GM23338 (cell line): ENCODE measurements at regions not wholly inside any gene's neighbourhood (a gene's known extent, or its start where the extent isn't known, plus 50 kb on each side); places are given as distances from the start of the nearest gene placed in this dataset.

Experiments
- EZH2 ChIP-seq: fragments of 200-600 bp; sonication (generic); IDR thresholded peaks from one replicate; pipeline ENCODE4 v1.8.0; 2017; ENCODE audit warnings: antibody characterized with exemption, mild to moderate bottlenecking, low read depth; ENCODE audit not compliant: unreplicated experiment
- EZH2phosphoT487 ChIP-seq: fragments of 200-600 bp; sonication (generic); IDR thresholded peaks from one replicate; pipeline ENCODE4 v1.8.1; 2018; ENCODE audit warnings: antibody characterized with exemption; ENCODE audit not compliant: unreplicated experiment
- JUNB ChIP-seq: IDR thresholded peaks from one replicate; pipeline ENCODE4 v1.6.1; 2016; ENCODE audit warnings: antibody characterized with exemption; ENCODE audit not compliant: unreplicated experiment
- TF ChIP-seq, protein P1 (sequence below): IDR thresholded peaks from 2 replicates; pipeline ENCODE4 v1.6.1; 2016; ENCODE audit warnings: antibody characterized with exemption
- TF ChIP-seq, protein P2 (sequence below): IDR thresholded peaks from one replicate; pipeline ENCODE4 v1.6.1; 2018; ENCODE audit warnings: antibody characterized with exemption; ENCODE audit not compliant: unreplicated experiment
- TF ChIP-seq, protein P3 (sequence below), 2 experiments: fragments of 200-600 bp in 1 of 2; sonication (generic) in 1 of 2; conservative IDR thresholded peaks; 2 replicates each; pipeline versions ENCODE4 v1.5.1 to v1.6.1; 2016 to 2017; ENCODE audit warnings: antibody characterized with exemption in 2 of 2, low read depth in 2 of 2, mild to moderate bottlenecking in 2 of 2, moderate library complexity in 1 of 2

DNA sequence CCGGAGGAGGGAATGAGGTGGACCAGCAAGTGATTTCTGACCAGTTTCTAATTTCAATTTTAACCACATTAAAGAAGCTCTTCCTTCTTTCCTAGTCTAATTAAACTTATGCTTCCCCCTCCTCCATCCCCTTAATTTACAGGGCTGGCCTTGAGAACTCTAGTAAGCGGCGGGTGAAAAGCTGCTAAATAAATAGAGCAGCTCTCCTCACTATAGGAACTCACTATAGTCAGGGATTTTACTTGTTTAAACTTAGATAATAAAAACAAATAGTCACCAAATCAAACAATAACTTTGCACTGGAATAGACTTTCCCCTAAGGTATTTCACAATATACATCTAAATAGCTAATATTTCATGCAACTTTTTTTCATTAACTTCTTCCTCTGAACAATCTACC lies 1838.2 kb upstream of the PRR20A start:
- TF ChIP-seq, protein P1, sequence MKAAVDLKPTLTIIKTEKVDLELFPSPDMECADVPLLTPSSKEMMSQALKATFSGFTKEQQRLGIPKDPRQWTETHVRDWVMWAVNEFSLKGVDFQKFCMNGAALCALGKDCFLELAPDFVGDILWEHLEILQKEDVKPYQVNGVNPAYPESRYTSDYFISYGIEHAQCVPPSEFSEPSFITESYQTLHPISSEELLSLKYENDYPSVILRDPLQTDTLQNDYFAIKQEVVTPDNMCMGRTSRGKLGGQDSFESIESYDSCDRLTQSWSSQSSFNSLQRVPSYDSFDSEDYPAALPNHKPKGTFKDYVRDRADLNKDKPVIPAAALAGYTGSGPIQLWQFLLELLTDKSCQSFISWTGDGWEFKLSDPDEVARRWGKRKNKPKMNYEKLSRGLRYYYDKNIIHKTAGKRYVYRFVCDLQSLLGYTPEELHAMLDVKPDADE, result no peak
- TF ChIP-seq JUNB, result no peak
- TF ChIP-seq, protein P2, sequence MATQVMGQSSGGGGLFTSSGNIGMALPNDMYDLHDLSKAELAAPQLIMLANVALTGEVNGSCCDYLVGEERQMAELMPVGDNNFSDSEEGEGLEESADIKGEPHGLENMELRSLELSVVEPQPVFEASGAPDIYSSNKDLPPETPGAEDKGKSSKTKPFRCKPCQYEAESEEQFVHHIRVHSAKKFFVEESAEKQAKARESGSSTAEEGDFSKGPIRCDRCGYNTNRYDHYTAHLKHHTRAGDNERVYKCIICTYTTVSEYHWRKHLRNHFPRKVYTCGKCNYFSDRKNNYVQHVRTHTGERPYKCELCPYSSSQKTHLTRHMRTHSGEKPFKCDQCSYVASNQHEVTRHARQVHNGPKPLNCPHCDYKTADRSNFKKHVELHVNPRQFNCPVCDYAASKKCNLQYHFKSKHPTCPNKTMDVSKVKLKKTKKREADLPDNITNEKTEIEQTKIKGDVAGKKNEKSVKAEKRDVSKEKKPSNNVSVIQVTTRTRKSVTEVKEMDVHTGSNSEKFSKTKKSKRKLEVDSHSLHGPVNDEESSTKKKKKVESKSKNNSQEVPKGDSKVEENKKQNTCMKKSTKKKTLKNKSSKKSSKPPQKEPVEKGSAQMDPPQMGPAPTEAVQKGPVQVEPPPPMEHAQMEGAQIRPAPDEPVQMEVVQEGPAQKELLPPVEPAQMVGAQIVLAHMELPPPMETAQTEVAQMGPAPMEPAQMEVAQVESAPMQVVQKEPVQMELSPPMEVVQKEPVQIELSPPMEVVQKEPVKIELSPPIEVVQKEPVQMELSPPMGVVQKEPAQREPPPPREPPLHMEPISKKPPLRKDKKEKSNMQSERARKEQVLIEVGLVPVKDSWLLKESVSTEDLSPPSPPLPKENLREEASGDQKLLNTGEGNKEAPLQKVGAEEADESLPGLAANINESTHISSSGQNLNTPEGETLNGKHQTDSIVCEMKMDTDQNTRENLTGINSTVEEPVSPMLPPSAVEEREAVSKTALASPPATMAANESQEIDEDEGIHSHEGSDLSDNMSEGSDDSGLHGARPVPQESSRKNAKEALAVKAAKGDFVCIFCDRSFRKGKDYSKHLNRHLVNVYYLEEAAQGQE, result no peak
- TF ChIP-seq EZH2, result no peak
- TF ChIP-seq, protein P3, sequence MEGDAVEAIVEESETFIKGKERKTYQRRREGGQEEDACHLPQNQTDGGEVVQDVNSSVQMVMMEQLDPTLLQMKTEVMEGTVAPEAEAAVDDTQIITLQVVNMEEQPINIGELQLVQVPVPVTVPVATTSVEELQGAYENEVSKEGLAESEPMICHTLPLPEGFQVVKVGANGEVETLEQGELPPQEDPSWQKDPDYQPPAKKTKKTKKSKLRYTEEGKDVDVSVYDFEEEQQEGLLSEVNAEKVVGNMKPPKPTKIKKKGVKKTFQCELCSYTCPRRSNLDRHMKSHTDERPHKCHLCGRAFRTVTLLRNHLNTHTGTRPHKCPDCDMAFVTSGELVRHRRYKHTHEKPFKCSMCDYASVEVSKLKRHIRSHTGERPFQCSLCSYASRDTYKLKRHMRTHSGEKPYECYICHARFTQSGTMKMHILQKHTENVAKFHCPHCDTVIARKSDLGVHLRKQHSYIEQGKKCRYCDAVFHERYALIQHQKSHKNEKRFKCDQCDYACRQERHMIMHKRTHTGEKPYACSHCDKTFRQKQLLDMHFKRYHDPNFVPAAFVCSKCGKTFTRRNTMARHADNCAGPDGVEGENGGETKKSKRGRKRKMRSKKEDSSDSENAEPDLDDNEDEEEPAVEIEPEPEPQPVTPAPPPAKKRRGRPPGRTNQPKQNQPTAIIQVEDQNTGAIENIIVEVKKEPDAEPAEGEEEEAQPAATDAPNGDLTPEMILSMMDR (conservative IDR thresholded peaks at IDR 0.05; ENCODE audit: low read depth in 2 of 2), result no peak
- TF ChIP-seq EZH2phosphoT487, result no peak
